Glomerular visceral epithelial cell (primary cell): ENCODE measurements at regions not wholly inside any gene's neighbourhood (a gene's known extent, or its start where the extent isn't known, plus 50 kb on each side); places are given as distances from the start of the nearest gene placed in this dataset.
"Not testable (repeated sequence)": the region's sequence is repeated elsewhere in the genome, so short reads cannot be mapped to it uniquely, and the experiment has no call there.

Experiments used
- DNase-seq: peaks from one replicate; pipeline ENCODE4 v3.0.0-alpha.2; 2016; ENCODE audit errors: extremely low spot score

DNA sequence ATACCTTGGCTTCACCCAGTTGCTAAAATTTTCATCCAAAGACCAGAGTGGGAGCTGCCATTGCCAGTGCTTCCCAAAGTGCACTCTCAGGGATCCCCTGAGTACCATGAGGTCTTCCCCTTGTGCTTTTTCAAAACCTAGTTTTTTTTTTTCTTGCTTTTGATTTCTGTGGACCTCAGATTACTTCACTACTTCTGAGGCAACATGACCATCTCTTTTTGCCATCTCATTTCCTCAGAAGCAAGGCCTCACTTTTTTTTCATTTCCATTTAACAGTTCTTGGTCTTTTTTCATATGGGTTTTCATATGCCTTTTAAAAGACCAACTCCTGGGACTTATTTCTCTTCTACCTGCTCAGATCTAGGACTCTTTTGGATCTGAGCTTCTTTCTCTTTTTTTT lies 64.1 kb upstream of the MMS22L start:
- no peak for DNase-seq

DNA sequence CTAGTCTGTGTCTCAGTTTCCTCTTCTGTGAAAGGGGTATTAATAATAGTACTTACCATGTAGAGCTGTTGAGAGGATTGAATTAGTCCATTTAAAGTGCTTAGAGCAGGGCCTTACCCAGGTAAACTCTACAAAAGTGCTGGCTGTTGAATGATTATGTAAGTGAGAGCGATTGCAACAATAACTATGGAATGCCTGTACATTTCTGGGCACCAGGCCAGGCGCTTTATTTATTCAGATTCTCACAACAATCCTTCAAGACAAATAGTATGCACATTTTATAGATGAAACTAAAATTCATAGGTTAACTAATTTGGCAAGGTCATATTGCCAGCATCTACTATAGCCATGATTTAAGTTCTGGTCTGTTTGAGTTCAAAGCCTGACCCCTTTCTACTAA lies 78.3 kb upstream of the MMS22L start:
- DNase-seq: no peak

- DNase-seq: no peak
Observed at GRCh38 chr6:97364327-97364726, 81.3 kb upstream of the MMS22L start.

DNA sequence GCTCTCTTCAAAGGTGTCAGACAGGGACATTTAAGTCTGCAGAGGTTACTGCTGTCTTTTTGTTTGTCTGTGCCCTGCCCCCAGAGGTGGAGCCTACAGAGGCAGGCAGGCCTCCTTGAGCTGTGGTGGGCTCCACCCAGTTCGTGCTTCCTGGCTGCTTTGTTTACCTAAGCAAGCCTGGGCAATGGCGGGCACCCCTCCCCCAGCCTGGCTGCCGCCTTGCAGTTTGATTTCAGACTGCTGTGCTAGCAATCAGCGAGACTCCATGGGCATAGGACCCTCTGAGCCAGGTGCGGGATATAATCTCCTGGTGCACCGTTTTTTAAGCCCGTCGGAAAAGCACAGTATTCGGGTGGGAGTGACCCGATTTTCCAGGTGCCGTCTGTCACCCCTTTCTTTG lies 99.1 kb upstream of the MMS22L start:
- DNase-seq: not testable (repeated sequence)

DNA sequence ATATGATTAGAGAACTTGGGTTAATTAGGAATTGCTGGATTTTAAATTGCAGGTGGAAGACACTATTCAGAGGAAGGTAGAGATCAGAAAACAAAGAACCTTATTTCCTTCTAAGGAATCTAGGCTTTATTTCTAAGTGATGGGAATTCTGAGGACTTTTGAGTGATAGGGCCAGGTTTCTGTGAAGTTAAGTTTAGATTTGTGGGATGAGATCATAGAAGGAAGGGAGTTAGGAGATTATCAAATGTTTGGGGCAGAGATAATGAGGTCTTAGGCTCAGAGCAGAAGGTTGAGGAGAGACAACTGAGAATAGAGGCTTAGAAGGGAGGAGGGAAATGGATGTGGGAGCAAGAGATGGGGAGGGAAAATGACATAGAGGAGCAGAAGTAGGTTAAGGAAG lies 109.7 kb upstream of the MMS22L start:
- DNase-seq: no peak

DNA sequence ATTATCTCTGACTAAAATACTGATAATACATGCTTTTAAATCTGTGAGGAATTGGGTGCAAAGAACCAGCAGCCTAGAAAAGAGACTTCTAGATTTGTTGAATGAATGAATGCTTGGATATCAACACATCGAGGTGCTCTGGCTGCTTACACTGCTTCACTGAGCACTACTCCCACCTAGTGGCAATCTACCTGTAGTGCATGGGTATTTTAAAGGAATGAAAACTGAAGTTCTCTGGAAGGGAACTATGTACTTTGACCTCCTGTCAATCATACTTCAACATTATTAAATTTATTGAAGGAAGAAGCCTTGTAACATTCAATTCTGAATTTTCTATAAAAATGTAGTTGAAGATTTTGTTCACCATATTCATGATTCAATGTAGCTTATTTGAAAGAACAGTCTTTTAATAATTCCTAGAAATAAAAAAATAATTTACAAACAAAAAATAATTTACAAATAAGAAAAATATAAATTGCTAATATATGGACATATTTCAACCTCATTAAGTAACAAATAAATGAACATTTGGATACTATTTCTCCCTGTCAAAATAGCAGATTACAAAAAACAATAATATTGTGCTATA lies 111.2 kb upstream of the MMS22L start:
- peak; percentile 69 for DNase-seq

- no peak for DNase-seq
Observed at GRCh38 chr6:97396880-97397279, 113.9 kb upstream of the MMS22L start.

DNA sequence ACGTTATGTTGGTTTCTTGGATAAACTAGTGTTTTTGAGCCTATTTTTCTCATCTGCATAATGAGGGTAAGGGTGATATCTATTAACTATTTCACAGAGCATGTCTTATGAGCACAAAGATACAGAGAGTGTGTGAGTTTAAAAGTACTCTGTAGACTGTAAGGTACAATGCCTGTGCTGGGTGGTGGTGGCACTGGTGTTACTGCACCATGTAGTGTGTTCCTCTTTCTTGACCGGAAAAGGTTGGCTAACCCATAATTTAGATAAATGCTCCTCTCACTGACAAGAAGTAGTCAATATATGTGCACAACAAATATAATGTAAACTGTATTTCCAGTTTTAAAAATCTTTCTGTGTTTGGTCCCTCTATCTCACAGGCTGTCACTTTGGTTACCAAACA lies 116.2 kb upstream of the MMS22L start:
- DNase-seq: no peak

- no peak for DNase-seq
Observed at GRCh38 chr6:97401533-97401932, 118.5 kb upstream of the MMS22L start.

DNA sequence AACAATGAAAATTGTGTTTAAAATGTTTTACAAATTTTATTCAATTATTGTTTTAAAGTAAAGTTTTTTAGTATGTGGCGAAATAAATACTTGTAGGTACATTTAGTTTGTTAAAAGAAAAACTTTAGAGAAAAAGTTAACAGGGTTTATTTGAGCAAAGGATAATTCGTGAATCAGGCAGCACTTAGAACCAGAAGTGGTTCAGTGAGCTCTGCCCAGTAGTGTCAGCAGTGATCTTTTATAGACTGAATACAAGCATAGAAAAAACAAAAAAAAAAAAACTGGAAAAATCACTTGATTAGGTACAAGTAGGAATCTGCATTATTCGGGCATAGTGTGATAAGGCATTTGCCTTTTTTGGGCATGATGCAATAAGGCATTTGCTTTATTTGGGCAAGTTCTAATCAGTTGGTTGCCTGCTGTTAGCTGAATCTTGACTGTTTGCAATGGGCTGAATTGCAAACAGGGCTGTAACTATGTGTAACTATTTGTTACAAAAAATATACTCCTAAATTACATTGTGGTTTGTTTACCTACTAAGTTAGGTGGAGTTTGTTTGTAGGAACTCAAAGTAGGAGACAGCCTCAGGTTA lies 122.9 kb upstream of the MMS22L start:
- DNase-seq: no peak

DNA sequence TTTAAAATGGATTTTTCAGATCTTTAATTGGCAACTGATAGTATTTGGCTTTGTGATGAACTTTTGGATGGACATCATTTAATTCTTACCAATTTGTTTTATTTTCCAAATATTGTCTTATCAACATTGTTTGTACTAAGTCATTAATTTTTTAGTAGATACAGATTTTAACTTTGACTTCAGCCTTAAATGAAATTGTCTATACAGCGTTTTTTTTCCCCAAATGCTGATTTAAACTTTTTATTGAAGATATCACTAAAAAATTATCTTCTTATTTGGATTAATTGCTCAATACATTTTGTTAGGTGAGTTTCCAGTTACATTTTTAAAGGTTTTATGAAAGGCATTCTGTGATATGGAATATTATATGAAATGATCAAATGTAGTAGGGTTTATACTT lies 123.6 kb upstream of the MMS22L start:
- no peak for DNase-seq

DNA sequence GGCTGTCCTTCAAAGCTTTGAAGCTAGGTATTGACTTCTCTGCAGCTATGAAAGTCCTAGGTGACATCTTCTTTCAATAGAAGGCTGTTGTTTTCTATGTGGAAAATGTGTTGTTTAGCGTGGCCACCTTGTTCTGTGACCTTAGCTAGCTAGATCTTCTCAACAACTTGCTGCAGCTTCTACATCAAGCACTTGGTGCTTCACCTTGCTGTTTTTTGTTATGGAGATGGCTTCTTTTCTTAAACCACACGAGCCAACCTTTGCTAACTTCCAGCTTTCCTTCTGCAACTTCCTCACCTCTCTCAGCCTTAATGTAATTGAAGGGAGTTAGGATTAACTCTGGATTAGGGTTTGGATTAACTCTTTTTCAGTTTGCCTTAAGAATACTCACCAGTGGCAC lies 128.6 kb upstream of the MMS22L start:
- no peak for DNase-seq

DNA sequence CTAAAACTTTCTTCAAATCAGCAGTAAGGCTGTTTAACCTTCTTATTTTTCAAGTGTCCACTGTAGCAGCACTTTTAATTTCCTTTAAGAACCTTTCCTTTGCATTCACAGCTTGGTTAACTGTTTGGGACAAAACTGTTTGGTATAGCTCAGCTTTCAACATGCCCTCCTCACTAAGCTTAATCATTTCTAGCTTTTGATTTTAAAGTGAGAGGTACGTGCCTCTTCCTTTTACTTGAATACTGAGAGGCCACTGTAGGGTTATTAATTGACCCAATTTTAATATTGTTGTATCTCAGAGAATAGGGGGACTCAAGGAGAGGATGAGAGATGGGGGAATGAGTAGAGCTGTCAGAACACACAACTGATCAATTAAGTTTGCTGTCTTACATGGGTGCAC lies 129.5 kb upstream of the MMS22L start:
- DNase-seq: no peak

DNA sequence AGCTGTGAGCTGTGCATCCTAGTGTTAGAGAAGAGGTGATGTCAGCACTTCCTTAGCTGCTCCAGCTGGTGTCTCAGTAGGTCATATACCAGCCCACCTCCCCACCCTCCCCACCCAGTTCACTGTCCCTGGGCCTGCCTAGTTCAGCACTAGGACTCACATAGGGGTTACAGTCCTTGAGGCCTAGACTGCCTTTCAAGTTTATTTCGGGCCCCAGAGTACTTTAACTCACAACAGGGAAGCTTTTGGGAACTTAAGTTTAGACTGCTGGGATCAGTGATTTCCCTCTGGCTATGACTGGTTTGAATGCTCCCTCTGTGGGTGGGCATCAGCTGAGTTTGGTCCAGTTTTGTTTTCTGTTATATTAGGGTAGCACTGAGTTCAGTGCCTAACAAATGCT lies 139.2 kb upstream of the MMS22L start:
- no peak for DNase-seq

GRCh38 chr6:97423190-97423589 lies 140.2 kb upstream of the MMS22L start:
- DNase-seq: no peak

DNA sequence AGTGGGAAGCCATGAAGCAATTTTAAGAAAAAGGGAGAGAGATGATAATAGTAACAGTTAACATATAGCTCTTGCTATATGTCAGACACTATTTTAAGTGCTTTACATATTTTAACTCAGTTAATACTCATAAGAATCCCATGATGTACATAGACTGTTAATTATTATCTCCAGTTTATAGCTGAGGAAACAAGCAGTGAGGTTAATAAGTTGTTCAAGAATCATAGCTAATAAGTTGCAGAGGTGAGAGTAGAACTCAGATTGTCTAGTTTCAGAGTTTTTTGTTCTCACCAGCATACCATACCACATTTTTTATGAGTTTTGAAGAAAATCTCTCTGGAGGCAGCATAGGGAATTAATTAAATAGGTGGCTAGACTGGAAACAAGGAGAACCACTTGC lies 144.6 kb upstream of the MMS22L start:
- DNase-seq: no peak

DNA sequence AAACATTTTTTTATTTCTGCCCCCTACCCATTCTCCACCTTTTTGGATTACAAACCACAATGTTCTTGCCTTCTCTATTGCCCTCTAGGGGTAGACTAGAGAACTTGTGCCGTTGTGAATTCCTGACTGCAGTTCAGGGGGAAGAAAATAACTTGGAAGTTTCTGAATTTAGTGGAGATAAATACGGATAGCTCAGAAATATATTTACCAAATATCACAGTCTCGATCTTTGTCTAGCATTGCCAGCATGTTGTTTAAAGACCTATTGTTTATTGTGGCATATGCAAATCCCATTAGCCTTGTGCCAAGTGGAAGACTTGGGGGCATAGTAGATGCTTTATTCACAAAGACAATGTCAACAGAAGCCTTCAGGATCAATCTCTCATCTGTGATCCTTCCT lies 154.1 kb upstream of the MMS22L start:
- peak; percentile 9 for DNase-seq

- DNase-seq: no peak
Observed at GRCh38 chr6:97438011-97438671, 155.1 kb upstream of the MMS22L start.

DNA sequence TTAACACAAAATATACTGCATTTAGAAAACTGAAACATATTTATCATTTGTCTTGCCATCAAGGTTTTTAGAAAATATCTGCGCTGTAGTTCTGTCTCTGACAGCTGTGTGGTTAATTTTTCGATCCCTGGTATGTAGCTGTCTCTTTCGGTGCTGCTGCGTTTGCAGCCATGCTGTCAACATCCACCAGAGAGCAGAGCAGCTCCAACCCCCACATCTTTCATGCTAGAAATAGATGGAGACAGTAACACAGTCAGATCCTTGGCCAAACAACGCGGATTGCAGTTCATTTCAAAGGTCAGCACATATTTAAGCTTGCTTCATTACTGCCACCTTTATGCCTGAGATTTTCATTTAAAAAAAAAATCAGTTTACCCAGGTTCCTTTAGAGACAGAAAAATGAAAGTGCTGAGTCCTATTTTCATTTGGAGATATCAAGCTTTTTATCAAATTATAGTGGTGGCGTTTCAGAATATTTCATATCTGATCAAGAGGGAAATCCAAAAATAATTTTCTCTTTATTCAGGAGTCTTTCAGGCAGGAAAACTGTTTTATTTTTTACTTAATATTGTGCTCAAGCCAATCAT lies 157.7 kb upstream of the MMS22L start:
- DNase-seq: peak; percentile 39

DNA sequence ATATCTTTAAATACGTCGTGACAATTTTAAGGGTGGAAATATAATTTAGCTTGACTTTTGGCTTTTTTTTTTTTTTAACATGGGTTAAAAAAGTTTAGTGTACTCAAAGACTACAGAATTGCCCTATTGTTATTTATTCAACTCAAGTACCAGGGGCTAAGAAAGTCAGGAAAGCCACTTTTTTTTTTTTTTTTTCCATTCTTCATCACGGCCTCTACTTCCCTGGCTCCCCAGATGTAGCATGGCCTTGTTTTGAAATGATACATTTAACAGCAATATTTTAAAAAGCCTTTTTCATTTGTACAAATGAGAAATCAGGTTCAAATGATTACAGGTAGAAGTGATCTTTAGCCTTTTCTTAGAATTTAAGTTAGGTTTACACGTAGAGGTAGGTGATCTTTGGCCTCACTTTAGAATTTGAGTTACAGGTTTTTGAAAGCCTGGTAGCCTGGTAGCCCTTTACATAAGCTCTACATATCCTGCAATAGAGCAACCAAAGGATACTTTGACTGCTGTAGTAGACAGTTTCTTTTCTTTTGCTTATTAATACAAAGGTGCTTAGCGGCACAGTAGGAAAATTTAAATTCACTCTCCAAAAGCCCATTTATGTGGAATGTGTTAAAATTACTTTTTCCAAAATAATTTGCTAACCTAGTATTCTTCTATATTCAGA lies 160.5 kb upstream of the MMS22L start:
- no peak for DNase-seq

- DNase-seq: no peak
Observed at GRCh38 chr6:97445407-97445806, 162.4 kb upstream of the MMS22L start.

- no peak for DNase-seq
Observed at GRCh38 chr6:97449444-97449966, 166.5 kb upstream of the MMS22L start.
